Neural crest cell (in vitro differentiated cells): ENCODE measurements at regions not wholly inside any gene's neighbourhood (a gene's known extent, or its start where the extent isn't known, plus 50 kb on each side); places are given as distances from the start of the nearest gene placed in this dataset.

Source experiments
- DNase-seq: peaks from one replicate; pipeline ENCODE4 v3.0.0; 2021; ENCODE audit warnings: low read depth, mixed read lengths, low spot score
- H3K27ac Mint-ChIP-seq: one replicate; pipeline ENCODE4 v1.8.0; 2021; ENCODE audit warnings: mild to moderate bottlenecking, mixed read lengths; ENCODE audit not compliant: unreplicated experiment
- H3K27me3 Mint-ChIP-seq: 2 replicates; pipeline ENCODE4 v1.8.0; 2021; ENCODE audit warnings: low read depth, mild to moderate bottlenecking, mixed read lengths
- H3K36me3 Mint-ChIP-seq: 2 replicates; pipeline ENCODE4 v1.8.0; 2021; ENCODE audit warnings: low read depth, mild to moderate bottlenecking, mixed read lengths
- H3K4me1 Mint-ChIP-seq: 2 replicates; pipeline ENCODE4 v1.8.0; 2021; ENCODE audit warnings: mixed read lengths
- H3K4me3 Mint-ChIP-seq: one replicate; pipeline ENCODE4 v1.8.0; 2021; ENCODE audit warnings: mild to moderate bottlenecking, mixed read lengths
- H3K9me3 Mint-ChIP-seq: 2 replicates; pipeline ENCODE4 v1.8.0; 2021; ENCODE audit warnings: mixed read lengths
- CTCF ChIP-seq: fragments of 200-600 bp; sonication (generic); conservative IDR thresholded peaks from 2 replicates; pipeline ENCODE4 v1.5.0; 2021; ENCODE audit warnings: antibody characterized with exemption, mild to moderate bottlenecking

GRCh38 chr5:60410427-60410826 is 289.5 kb downstream of the DEPDC1B start:
- no peaks in the 10 kb centered on the region for H3K36me3 Mint-ChIP-seq
- no peaks in the 10 kb centered on the region for H3K27me3 Mint-ChIP-seq
- DNase-seq, result no peak
- no peak for TF ChIP-seq CTCF
- no peak overlapping the region for H3K27ac Mint-ChIP-seq
- no peaks in the 10 kb centered on the region for H3K9me3 Mint-ChIP-seq
- H3K4me3 Mint-ChIP-seq, result no peak overlapping the region
- H3K4me1 Mint-ChIP-seq, result no peaks in the 10 kb centered on the region

GRCh38 chr5:60404171-60404570 is 295.8 kb downstream of the DEPDC1B start:
- Mint-ChIP-seq H3K4me3 (no peak overlapping the region), H3K27me3 (no peaks in the 10 kb centered on the region), H3K4me1 (no peaks in the 10 kb centered on the region), H3K36me3 (no peaks in the 10 kb centered on the region), H3K9me3 (no peaks in the 10 kb centered on the region), H3K27ac (no peak overlapping the region)
- no peak for TF ChIP-seq CTCF
- no peak for DNase-seq

GRCh38 chr5:60403343-60404006 is 296.5 kb downstream of the DEPDC1B start:
- no peak overlapping the region for H3K27ac Mint-ChIP-seq
- TF ChIP-seq CTCF, result no peak
- H3K9me3 Mint-ChIP-seq, result no peaks in the 10 kb centered on the region
- no peaks in the 10 kb centered on the region for H3K4me1 Mint-ChIP-seq
- no peaks in the 10 kb centered on the region for H3K36me3 Mint-ChIP-seq
- no peak overlapping the region for H3K4me3 Mint-ChIP-seq
- H3K27me3 Mint-ChIP-seq, result no peaks in the 10 kb centered on the region
- DNase-seq, result no peak

GRCh38 chr5:60402161-60402785 is 297.7 kb downstream of the DEPDC1B start:
- Mint-ChIP-seq H3K4me3 (no peak overlapping the region), H3K36me3 (no peaks in the 10 kb centered on the region), H3K27ac (no peak overlapping the region), H3K9me3 (no peaks in the 10 kb centered on the region), H3K27me3 (no peaks in the 10 kb centered on the region), H3K4me1 (no peaks in the 10 kb centered on the region)
- TF ChIP-seq CTCF, result no peak
- no peak for DNase-seq

GRCh38 chr5:60401526-60401925 is 298.4 kb downstream of the DEPDC1B start:
- H3K27ac Mint-ChIP-seq, result no peak overlapping the region
- TF ChIP-seq CTCF, result no peak
- H3K27me3 Mint-ChIP-seq, result no peaks in the 10 kb centered on the region

More at GRCh38 chr5:60401526-60401925, 298.4 kb downstream of the DEPDC1B start:
- no peaks in the 10 kb centered on the region for H3K4me1 Mint-ChIP-seq
- no peak for DNase-seq
- no peaks in the 10 kb centered on the region for H3K9me3 Mint-ChIP-seq
- no peaks in the 10 kb centered on the region for H3K36me3 Mint-ChIP-seq
- H3K4me3 Mint-ChIP-seq, result no peak overlapping the region
